HG03521 (cell line): ENCODE measurements at regions not wholly inside any gene's neighbourhood (a gene's known extent, or its start where the extent isn't known, plus 50 kb on each side); places are given as distances from the start of the nearest gene placed in this dataset.

Experiments used
- ATAC-seq: cut with Tn5 transposase; IDR thresholded peaks from one replicate; pipeline ENCODE4 v1.9.1; 2021; ENCODE audit warnings: mild to moderate bottlenecking, moderate library complexity; ENCODE audit not compliant: unreplicated experiment

GRCh38 chr9:88233091-88233490 is 94.8 kb upstream of the SPATA31C2 start:
- no peak for ATAC-seq

- ATAC-seq, result no peak
Measured at GRCh38 chr9:88230612-88231011, 92.3 kb upstream of the SPATA31C2 start.

GRCh38 chr9:88229434-88229833 is 91.2 kb upstream of the SPATA31C2 start:
- ATAC-seq, result no peak

- ATAC-seq, result no peak
Measured at GRCh38 chr9:88224938-88225337, 86.7 kb upstream of the SPATA31C2 start.

- ATAC-seq, result no peak
Measured at GRCh38 chr9:88221105-88221504, 82.8 kb upstream of the SPATA31C2 start.

- ATAC-seq, result no peak
Measured at GRCh38 chr9:88220652-88221051, 82.4 kb upstream of the SPATA31C2 start.

GRCh38 chr9:88219601-88220000 is 81.3 kb upstream of the SPATA31C2 start:
- ATAC-seq, result no peak

GRCh38 chr9:88218726-88219125 is 80.5 kb upstream of the SPATA31C2 start:
- no peak for ATAC-seq

GRCh38 chr9:88216126-88216995 is 78.1 kb upstream of the SPATA31C2 start:
- ATAC-seq, result no peak

- no peak for ATAC-seq
Measured at GRCh38 chr9:88215196-88216125, 77.2 kb upstream of the SPATA31C2 start.

- no peak for ATAC-seq
Measured at GRCh38 chr9:88202321-88202720, 64.0 kb upstream of the SPATA31C2 start.

GRCh38 chr9:88198341-88198807 is 60.1 kb upstream of the SPATA31C2 start:
- no peak for ATAC-seq

- no peak for ATAC-seq
Measured at GRCh38 chr9:88197781-88198340, 59.6 kb upstream of the SPATA31C2 start.

GRCh38 chr9:88197016-88197415 is 58.7 kb upstream of the SPATA31C2 start:
- ATAC-seq, result no peak

- ATAC-seq, result no peak
Measured at GRCh38 chr9:88196142-88196790, 58.0 kb upstream of the SPATA31C2 start.

GRCh38 chr9:88193766-88194165 is 55.5 kb upstream of the SPATA31C2 start:
- no peak for ATAC-seq

GRCh38 chr9:88191456-88191855 is 53.2 kb upstream of the SPATA31C2 start:
- ATAC-seq, result no peak

GRCh38 chr9:88189371-88189770 is 51.1 kb upstream of the SPATA31C2 start:
- no peak for ATAC-seq
